ENCODE measurements at regions not wholly inside any gene's neighbourhood (a gene's known extent, or its start where the extent isn't known, plus 50 kb on each side); places are given as distances from the start of the nearest gene placed in this dataset.

GRCh38 chr7:41097501-41097900 lies 605.4 kb downstream of the INHBA start (continued):
- TF ChIP-seq USF1 (IDR thresholded peaks at IDR 0.05; ENCODE audit: borderline replicate concordance, low read depth) = no peak
- no peak for TF ChIP-seq POLR2AphosphoS5 (IDR thresholded peaks at IDR 0.05; ENCODE audit: low read depth, low read length)
- TF ChIP-seq CTCF (IDR thresholded peaks at IDR 0.05) = no peak
- no peak for TF ChIP-seq SIN3A (IDR thresholded peaks at IDR 0.05; ENCODE audit: borderline replicate concordance, low read depth, low read length)
- no peak for TF ChIP-seq TEAD4 (IDR thresholded peaks at IDR 0.05; ENCODE audit: borderline replicate concordance, insufficient read depth)
- no peak for TF ChIP-seq GATA2 (CRISPR knock-in tag; IDR thresholded peaks at IDR 0.05)

- Histone ChIP-seq H3K9me2 (no peaks in the 10 kb centered on the region), H2AFZ (ENCODE audit: low read depth) (no peak overlapping the region), H4K20me1 (ENCODE audit: insufficient read depth) (no peaks in the 10 kb centered on the region), H3F3A (replicated peaks; ENCODE audit: insufficient read depth) (peaks cover 7% of the 10 kb centered on the region), H3K79me2 (ENCODE audit: insufficient read depth) (no peaks in the 10 kb centered on the region), H3K4me2 (no peak overlapping the region), H3K36me3 (replicated peaks in 1 of 2; ENCODE audit: control insufficient read depth in 1 of 2, insufficient read depth in 2 of 2, low read length in 1 of 2) (no peaks in the 10 kb centered on the region), H3K4me3 (ENCODE audit: low read depth in 2 of 2, low read length in 1 of 2) (no peak overlapping the region), H3K27ac (ENCODE audit: low read depth in 2 of 2, low read length in 1 of 2) (peak overlapping the region in 1 of 2 experiments; percentile 42; a peak in 2 of 4 replicates), H3K27me3 (ENCODE audit: insufficient read depth) (no peaks in the 10 kb centered on the region), H3K9me3 (no peaks in the 10 kb centered on the region), H3K4me1 (ENCODE audit: control insufficient read depth in 1 of 2, insufficient read depth in 2 of 2, low read depth in 1 of 2, low read length in 1 of 2) (no peaks in the 10 kb centered on the region; a peak in 2 of 4 replicates), H3K9ac (no peak overlapping the region)
- POLR2A ChIA-PET = no interaction called here
- TF ChIP-seq GABPA (IDR thresholded peaks at IDR 0.05; ENCODE audit: low read depth) = no peak
- peak; percentile 19; the same call in 1 of the 2 replicates for TF ChIP-seq FOSL2 (IDR thresholded peaks at IDR 0.05; ENCODE audit: borderline replicate concordance, low read depth)
- WGBS (ENCODE audit: low lambda C conversion rate) = 85% methylated on average over 4 of the region's 4 CpGs
- DNase-seq = no peak
- CTCF ChIA-PET = no interaction called here
Observed at GRCh38 chr7:41096917-41097316, 606.0 kb downstream of the INHBA start.

- H3K9me3 ChIP-seq = peaks cover 8% of the 10 kb centered on the region
- no peak overlapping the region for H2AFZ ChIP-seq (ENCODE audit: low read depth)
- no peaks in the 10 kb centered on the region for H3K27me3 ChIP-seq (ENCODE audit: insufficient read depth)
- no peaks in the 10 kb centered on the region for H3K79me2 ChIP-seq (ENCODE audit: insufficient read depth)
- POLR2A ChIA-PET = no interaction called here
- no peaks in the 10 kb centered on the region for H3K9me2 ChIP-seq
- H3K4me1 ChIP-seq (ENCODE audit: control insufficient read depth in 1 of 2, insufficient read depth in 2 of 2, low read depth in 1 of 2, low read length in 1 of 2) = no peaks in the 10 kb centered on the region
- H3K4me2 ChIP-seq = no peak overlapping the region
- H3K4me3 ChIP-seq (ENCODE audit: low read depth in 2 of 2, low read length in 1 of 2) = no peak overlapping the region
- CTCF ChIA-PET = interaction anchor here (0.7 kb wide), 1 partner anchor 612 kb away, joined by 3 read pairs; no protein-coding TSS in a partner anchor
- DNase-seq = no peak
- 85% methylated on average over 3 of the region's 3 CpGs for WGBS (ENCODE audit: low lambda C conversion rate)
- no peak overlapping the region for H3K27ac ChIP-seq (ENCODE audit: low read depth in 2 of 2, low read length in 1 of 2)
- H3K36me3 ChIP-seq (replicated peaks in 1 of 2; ENCODE audit: control insufficient read depth in 1 of 2, insufficient read depth in 2 of 2, low read length in 1 of 2) = peaks cover 0 to 6% of the 10 kb centered on the region in 2 experiments
- H3F3A ChIP-seq (replicated peaks; ENCODE audit: insufficient read depth) = peaks cover 7% of the 10 kb centered on the region
- H4K20me1 ChIP-seq (ENCODE audit: insufficient read depth) = no peaks in the 10 kb centered on the region
- no peak overlapping the region for H3K9ac ChIP-seq
- TF ChIP-seq RXRA (IDR thresholded peaks at IDR 0.05; ENCODE audit: borderline replicate concordance, low read depth) = no peak
- TF ChIP-seq GABPA (IDR thresholded peaks at IDR 0.05; ENCODE audit: low read depth) = no peak
- no peak for TF ChIP-seq POLR2AphosphoS5 (IDR thresholded peaks at IDR 0.05; ENCODE audit: low read depth, low read length)
- no peak for TF ChIP-seq NFIC (IDR thresholded peaks at IDR 0.05; ENCODE audit: borderline replicate concordance)
- TF ChIP-seq JUND (IDR thresholded peaks at IDR 0.05) = no peak
- TF ChIP-seq SIN3A (IDR thresholded peaks at IDR 0.05; ENCODE audit: borderline replicate concordance, low read depth, low read length) = no peak
- no peak for TF ChIP-seq RAD21 (IDR thresholded peaks at IDR 0.05; ENCODE audit: low read length)
- TF ChIP-seq MEF2A (IDR thresholded peaks at IDR 0.05; ENCODE audit: borderline replicate concordance, low read depth) = no peak
- TF ChIP-seq RCOR1 (IDR thresholded peaks at IDR 0.05; ENCODE audit: low read length) = no peak
- no peak for TF ChIP-seq USF2 (IDR thresholded peaks at IDR 0.05; ENCODE audit: borderline replicate concordance, low read depth, low read length)
- no peak for TF ChIP-seq IRF3 (IDR thresholded peaks at IDR 0.05; ENCODE audit: low read depth, low read length)
- no peak for TF ChIP-seq REST (IDR thresholded peaks at IDR 0.05; ENCODE audit: low read depth, low read length)
- TF ChIP-seq CHD2 (IDR thresholded peaks at IDR 0.05; ENCODE audit: low read length, partially characterized antibody) = no peak
- TF ChIP-seq TCF12 (IDR thresholded peaks at IDR 0.05) = no peak
Observed at GRCh38 chr7:41093141-41093540, 609.7 kb downstream of the INHBA start.

Measured in SK-N-SH (cell line).